ENCODE measurements at regions not wholly inside any gene's neighbourhood (a gene's known extent, or its start where the extent isn't known, plus 50 kb on each side); places are given as distances from the start of the nearest gene placed in this dataset.

DNA sequence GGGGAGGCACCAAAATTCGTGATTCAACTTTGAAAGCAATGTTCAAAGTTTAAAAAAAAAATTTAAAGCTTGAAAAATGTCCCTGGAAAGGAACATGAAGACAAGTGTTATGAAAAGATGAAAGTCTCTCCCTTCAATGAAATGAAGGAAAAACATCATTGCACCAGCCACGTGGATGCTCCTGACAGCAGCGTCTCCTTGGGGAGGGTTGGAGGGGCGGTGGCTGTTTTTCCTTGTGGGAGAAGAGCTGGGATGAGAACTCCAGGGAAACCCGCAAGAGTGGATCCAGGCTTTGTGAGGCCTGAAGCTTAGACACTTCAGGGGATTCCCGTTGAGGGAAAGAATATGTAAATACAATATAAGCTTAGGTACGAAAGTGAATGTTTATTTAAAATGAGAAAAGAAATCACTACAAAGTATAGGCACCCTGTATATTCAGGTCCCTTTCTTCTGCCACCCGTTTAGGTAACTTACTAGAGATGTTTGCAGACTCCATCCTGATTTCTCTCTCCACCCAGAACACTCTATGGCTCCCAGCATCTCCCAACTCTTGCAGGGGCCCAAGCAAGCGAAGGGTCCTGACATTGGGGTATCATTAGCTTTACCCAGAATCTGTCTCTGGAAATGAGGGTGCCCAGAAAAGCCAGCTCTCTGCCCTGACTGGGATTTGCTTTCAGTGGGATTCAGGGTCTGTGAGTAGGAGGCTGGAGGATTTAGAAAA is 63.1 kb upstream of the BAIAP2L1 start:
- DNase-seq = no peak

- DNase-seq = no peak
Observed at GRCh38 chr7:98462911-98463633, 62.2 kb upstream of the BAIAP2L1 start.

GRCh38 chr7:98460902-98461301 is 60.0 kb upstream of the BAIAP2L1 start:
- no peak for DNase-seq

- DNase-seq = no peak
Observed at GRCh38 chr7:98459529-98459928, 58.6 kb upstream of the BAIAP2L1 start.

DNA sequence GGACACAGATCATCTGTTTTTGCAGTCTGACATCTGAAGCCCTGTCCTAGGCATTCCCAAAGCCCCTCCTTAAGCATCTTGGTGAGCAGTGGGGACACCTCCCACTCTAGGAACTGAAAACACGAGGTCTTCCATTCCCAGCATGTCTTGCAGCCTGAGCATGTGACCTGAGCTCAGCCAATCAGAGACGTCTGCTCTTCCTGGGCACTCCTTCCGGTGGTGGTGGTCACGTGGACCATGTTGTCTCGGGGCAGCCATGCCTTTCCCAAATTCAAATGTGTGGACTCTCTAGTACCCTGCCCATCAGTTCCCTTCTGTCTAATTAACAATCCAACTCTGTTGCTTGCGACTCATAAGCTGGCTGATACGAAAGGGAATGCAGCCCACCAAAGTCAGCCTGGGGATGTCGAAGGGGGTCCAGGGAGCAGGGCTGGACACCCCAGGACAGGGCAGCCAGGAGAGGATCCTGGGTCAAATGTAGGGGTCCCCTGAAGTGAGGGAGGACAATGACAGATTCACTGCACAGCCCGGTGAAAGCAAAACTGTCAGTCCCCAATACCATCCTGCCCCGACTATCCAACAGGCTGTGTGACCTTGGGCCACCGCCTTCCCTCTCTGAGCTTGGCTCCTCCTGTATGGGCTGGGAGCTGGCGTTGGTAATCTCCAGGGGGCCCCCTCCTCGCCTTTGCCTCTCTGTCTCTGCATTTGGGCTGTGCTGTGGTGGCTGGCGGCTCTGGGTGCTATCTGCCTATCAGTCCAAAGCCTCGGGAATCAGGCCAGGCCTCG is 57.4 kb upstream of the BAIAP2L1 start:
- DNase-seq = no peak

DNA sequence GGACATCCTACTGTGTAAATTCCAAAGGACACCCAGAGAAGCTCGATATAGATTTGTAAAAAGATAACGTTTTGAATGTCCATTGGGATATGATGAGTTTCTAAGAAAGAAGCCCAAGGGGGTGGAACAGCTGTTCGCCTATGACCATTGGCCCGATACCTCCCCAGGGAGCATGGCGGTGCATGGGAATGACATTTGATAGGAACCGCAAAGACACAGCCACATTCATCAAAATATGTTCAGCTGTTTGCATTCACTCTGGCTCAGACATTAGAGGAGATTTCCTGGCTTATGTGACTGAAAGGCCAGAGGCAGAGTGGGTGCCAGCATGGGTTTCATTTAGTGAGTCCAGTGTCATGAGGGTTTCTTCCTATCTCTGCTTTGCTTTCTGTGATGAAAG is 56.0 kb upstream of the BAIAP2L1 start:
- no peak for DNase-seq

GRCh38 chr7:98452791-98453190 is 51.9 kb upstream of the BAIAP2L1 start:
- no peak for DNase-seq

All from activated CD8-positive, alpha-beta memory T cell treated with anti-CD3 and anti-CD28 coated beads, Interleukin-2, amount 50 U/mL, for 4 hours (primary cell).